ENCODE measurements at regions not wholly inside any gene's neighbourhood (a gene's known extent, or its start where the extent isn't known, plus 50 kb on each side); places are given as distances from the start of the nearest gene placed in this dataset.

DNA sequence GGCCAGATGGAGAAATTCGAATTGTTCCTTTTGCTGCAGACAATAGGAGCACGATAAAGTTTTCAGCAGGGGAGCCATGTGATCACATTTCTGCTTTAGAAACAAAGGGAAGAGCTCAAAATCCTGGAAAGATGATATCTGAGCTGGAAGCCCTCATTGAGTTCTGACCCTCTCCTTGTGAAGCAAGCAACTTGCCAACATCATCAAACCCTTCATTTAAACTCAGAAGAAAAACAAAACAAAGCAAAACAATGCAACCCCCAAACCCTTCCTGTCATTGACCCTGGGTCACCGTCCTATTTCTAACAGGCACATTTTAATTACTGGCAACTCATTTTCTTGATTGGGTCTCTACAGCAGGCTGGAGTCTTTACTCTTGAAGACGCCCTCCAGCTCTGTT lies 198.3 kb upstream of the ZNF32 start (continued):
- no peak for TF ChIP-seq RXRA (IDR thresholded peaks at IDR 0.05; ENCODE audit: insufficient read depth, low read depth, low read length)
- TF ChIP-seq PHF8 (conservative IDR thresholded peaks at IDR 0.05; ENCODE audit: low read depth, low read length) = no peak

All from H1 (cell line).